Esophagus squamous epithelium (tissue), 5 donors: ENCODE measurements at regions not wholly inside any gene's neighbourhood (a gene's known extent, or its start where the extent isn't known, plus 50 kb on each side); places are given as distances from the start of the nearest gene placed in this dataset.

Experiments
- DNase-seq: peaks from one replicate; lab custom pipeline; 2025; lab: John Stamatoyannopoulos, UW
- H3K27ac ChIP-seq, 4 donors: fragments of 200-600 bp; sonication (generic); one replicate each; pipeline ENCODE4 v1.5.1; 2016 to 2019; ENCODE audit warnings: mild to moderate bottlenecking in 1 of 4
- H3K27me3 ChIP-seq, 4 donors: fragments of 200-600 bp; sonication (generic); 1 replicate in 3 of 4; 2 replicates in 1 of 4; pipeline versions ENCODE4 v1.5.1 to v1.6.0; 2017 to 2021; ENCODE audit warnings: antibody characterized with exemption in 1 of 4
- H3K36me3 ChIP-seq, 3 donors: fragments of 200-600 bp; sonication (generic); one replicate each; pipeline ENCODE4 v1.5.1; 2016 to 2019
- H3K4me1 ChIP-seq, 3 donors: fragments of 200-600 bp; sonication (generic); one replicate each; pipeline ENCODE4 v1.5.1; 2017 to 2019
- H3K4me3 ChIP-seq, 4 donors: fragments of 200-600 bp; sonication (generic); 1 replicate in 3 of 4; 2 replicates in 1 of 4; pipeline ENCODE4 v1.5.1; 2016 to 2019; ENCODE audit warnings: mild to moderate bottlenecking in 2 of 4, moderate library complexity in 1 of 4
- H3K9me3 ChIP-seq, 3 donors: fragments of 200-600 bp; sonication (generic); one replicate each; pipeline ENCODE4 v1.5.1; 2016 to 2019
- POLR2A ChIP-seq, 4 donors: fragments of 450-650 bp; IDR thresholded peaks; one replicate each; pipeline ENCODE4 v1.6.1; 2017; ENCODE audit warnings: antibody characterized with exemption in 4 of 4, mild to moderate bottlenecking in 4 of 4, moderate library complexity in 3 of 4
- WGBS, 2 donors: methylation state at CpG; one replicate each; pipeline ENCODE4 v1.1.5; 2018; 5-methylcytosine and 5-hydroxymethylcytosine counted together
- intact Hi-C: fragments of 100-400 bp; cut with DNase I; formaldehyde crosslinking; loops from one replicate; pipeline ENCODE4 v1.15.0; 2022
- TF ChIP-seq, protein P1 (sequence below), 6 experiments: fragments of 450-650 bp in 4 of 6; fragments of 200-600 bp in 2 of 6; sonication (generic) in 2 of 6; IDR thresholded peaks; one replicate each; pipeline ENCODE4 v1.5.1; 2016 to 2019; ENCODE audit warnings: antibody characterized with exemption in 6 of 6, mild to moderate bottlenecking in 4 of 6, moderate library complexity in 4 of 6
- donor health status: DM: yes; HTN: yes; CAD: no.

DNA sequence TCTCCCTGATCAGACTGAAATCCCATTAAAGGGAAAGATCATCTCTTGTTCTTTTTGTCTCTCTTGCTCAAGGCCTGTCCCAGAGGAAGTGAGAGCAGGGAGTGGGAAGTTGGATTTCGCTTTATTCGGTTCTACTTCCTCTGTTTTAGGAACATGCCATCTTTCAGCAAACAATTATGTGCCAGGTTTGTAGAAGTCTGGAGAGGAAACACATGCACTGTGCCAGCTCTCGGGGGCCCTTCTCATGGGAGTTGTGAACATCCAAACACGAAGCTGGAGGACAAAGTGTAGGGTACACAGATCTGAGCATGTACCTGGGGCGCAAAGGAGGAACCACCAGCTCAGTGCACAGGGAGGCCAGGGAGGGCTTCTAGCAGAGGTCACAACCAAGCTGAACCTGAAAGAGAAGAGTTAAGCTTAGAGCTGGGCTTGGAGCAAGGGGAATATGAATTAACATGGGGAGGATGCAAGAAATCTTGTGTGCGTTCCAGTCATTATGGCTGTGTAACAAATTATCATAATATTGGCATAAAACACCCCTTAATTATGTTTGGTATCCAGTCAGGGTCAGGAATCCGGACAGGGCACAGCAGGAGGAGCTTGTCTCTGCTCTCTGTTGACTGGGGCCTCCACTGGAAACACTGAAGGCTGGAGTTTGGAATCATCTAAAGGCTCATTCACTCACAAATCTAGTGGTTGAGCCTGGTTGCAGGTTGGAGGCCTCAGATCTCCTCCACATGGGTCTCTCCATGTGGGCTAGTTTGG, 128.6 kb downstream of the ZFP36L2 start:
- Histone ChIP-seq H3K9me3 (no peaks in the 10 kb centered on the region), H3K27ac (peak overlapping the region in 3 of 4 donors; percentile 33 to 51 (median 40)), H3K4me3 (no peak overlapping the region), H3K4me1 (peaks cover 17 to 39% (median 18%) of the 10 kb centered on the region in 3 donors), H3K36me3 (no peaks in the 10 kb centered on the region), H3K27me3 (no peaks in the 10 kb centered on the region)
- DNase-seq = no peak
- TF ChIP-seq, protein P1, sequence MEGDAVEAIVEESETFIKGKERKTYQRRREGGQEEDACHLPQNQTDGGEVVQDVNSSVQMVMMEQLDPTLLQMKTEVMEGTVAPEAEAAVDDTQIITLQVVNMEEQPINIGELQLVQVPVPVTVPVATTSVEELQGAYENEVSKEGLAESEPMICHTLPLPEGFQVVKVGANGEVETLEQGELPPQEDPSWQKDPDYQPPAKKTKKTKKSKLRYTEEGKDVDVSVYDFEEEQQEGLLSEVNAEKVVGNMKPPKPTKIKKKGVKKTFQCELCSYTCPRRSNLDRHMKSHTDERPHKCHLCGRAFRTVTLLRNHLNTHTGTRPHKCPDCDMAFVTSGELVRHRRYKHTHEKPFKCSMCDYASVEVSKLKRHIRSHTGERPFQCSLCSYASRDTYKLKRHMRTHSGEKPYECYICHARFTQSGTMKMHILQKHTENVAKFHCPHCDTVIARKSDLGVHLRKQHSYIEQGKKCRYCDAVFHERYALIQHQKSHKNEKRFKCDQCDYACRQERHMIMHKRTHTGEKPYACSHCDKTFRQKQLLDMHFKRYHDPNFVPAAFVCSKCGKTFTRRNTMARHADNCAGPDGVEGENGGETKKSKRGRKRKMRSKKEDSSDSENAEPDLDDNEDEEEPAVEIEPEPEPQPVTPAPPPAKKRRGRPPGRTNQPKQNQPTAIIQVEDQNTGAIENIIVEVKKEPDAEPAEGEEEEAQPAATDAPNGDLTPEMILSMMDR (IDR thresholded peaks at IDR 0.05) = no peak
- TF ChIP-seq POLR2A (IDR thresholded peaks at IDR 0.05) = no peak
- 56 to 66% methylated on average over 7 of the region's 7 CpGs for WGBS, 2 donors
- intact Hi-C loops = no loop called here

DNA sequence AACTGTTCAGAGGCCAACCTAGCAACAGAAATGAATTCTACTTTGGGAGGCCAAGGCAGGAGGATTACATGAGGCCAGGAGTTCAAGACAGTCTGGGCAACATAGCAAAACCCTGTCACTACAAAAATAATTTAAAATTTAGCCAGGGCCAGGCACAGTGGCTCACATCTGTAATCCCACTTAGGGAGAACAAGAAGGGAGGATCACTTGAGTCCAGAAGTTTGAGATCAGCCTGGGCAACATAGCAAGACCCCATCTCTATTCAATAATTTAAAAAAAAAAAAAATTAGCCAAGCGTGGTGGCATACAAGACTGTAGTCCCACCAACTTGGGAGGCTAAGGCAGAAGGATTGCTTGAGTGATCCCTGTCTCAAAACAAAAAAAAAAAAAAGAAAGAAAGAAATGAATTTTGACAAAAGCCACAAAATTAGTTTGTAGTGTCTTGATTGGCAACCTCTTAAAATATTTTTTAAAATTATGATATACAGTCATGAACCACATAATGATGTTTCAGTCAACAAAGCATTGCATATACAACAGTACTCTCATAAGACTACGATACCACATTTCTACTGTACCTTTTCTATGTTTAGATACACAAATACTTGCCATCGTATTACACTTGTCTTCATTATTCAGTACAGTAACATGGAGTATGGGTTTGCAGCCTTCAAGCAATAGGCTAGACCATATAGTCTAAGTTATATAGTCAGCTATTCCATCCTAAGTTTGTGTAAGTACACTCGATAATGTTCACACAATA, 130.7 kb downstream of the ZFP36L2 start:
- Histone ChIP-seq H3K27ac (no peak overlapping the region), H3K9me3 (peaks cover 0 to 3% (median 3%) of the 10 kb centered on the region in 3 donors), H3K36me3 (no peaks in the 10 kb centered on the region), H3K27me3 (no peaks in the 10 kb centered on the region), H3K4me1 (peaks cover 0 to 18% (median 0%) of the 10 kb centered on the region in 3 donors), H3K4me3 (no peak overlapping the region)
- intact Hi-C loops = no loop called here
- no peak for DNase-seq
- no peak for TF ChIP-seq POLR2A (IDR thresholded peaks at IDR 0.05)
- TF ChIP-seq, protein P1 (IDR thresholded peaks at IDR 0.05) = no peak
- WGBS, 2 donors = 93% methylated on average over 4 of the region's 4 CpGs

DNA sequence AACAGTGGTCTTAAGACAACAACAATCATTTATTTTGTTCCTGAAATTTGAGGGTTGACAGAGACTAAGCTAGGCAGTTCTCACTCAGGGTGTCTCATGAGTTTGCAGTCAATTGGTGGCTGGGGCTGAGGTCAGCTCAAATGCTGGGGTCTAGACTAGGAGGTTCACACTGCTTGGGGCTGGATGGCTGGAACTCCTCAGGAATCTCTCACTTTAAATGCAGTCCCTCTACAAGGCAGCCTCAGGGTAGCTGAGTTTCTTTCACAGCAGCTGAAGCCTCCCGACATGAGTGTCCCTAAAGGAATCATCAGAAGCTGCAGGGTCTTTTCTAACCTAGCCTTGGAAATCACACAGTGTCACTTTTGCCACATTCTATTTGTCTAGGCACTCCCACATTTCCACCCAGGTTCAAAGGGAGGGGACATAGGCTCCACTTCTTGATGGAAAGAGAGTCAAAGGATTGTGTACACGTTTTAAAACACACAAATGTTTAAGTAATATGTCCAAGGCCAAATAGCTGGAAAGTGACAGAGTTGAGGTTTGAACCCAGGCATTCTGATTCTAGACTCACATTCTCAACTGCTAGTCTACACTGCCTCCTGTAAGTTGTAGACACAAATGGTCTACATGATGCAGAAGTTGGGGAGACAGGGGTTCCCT, 133.8 kb downstream of the ZFP36L2 start:
- TF ChIP-seq POLR2A (IDR thresholded peaks at IDR 0.05) = no peak
- TF ChIP-seq, protein P1 (IDR thresholded peaks at IDR 0.05) = no peak
- DNase-seq = no peak
- no peaks in the 10 kb centered on the region for H3K36me3 ChIP-seq
- no peak overlapping the region for H3K4me3 ChIP-seq
- intact Hi-C loops = no loop called here
- H3K9me3 ChIP-seq = peaks cover 0 to 11% (median 8%) of the 10 kb centered on the region in 3 donors
- H3K27me3 ChIP-seq = no peaks in the 10 kb centered on the region
- H3K4me1 ChIP-seq = peaks cover 0 to 17% (median 0%) of the 10 kb centered on the region in 3 donors
- H3K27ac ChIP-seq = no peak overlapping the region
- WGBS, 2 donors = 70 to 83% methylated on average over 1 to 2 of the region's 2 CpGs

DNA sequence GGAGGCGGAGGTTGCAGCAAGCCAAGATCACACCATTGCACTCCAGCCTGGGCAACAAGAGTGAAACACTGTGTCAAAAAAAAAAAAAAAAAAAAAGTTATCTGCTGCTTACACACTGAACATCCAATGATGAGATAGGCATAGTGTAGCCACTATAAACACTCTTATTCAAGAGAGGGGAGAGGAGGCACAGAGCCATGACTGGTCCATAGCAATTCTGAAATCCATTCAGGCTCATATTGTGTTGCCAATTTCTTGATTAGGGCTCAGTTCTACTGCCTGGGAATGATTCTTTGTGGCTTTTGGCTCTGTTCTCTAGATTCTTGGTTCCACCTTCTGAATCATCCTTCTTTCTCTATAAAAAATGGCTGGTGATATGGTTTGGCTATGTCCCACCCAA, 136.1 kb downstream of the ZFP36L2 start:
- Histone ChIP-seq H3K4me1 (peaks cover 17 to 34% (median 20%) of the 10 kb centered on the region in 3 donors), H3K27ac (no peak overlapping the region), H3K4me3 (no peak overlapping the region), H3K36me3 (no peaks in the 10 kb centered on the region), H3K9me3 (peaks cover 0 to 11% (median 8%) of the 10 kb centered on the region in 3 donors), H3K27me3 (no peaks in the 10 kb centered on the region)
- no peak for TF ChIP-seq POLR2A (IDR thresholded peaks at IDR 0.05)
- TF ChIP-seq, protein P1 (IDR thresholded peaks at IDR 0.05) = no peak
- intact Hi-C loops = no loop called here
- no peak for DNase-seq
- WGBS, 2 donors = 100% methylated on average over 1 of the region's 1 CpG; no CpG with 5 or more reads in 1 of the 2 donors
